ENCODE measurements at regions not wholly inside any gene's neighbourhood (a gene's known extent, or its start where the extent isn't known, plus 50 kb on each side); places are given as distances from the start of the nearest gene placed in this dataset.

DNA sequence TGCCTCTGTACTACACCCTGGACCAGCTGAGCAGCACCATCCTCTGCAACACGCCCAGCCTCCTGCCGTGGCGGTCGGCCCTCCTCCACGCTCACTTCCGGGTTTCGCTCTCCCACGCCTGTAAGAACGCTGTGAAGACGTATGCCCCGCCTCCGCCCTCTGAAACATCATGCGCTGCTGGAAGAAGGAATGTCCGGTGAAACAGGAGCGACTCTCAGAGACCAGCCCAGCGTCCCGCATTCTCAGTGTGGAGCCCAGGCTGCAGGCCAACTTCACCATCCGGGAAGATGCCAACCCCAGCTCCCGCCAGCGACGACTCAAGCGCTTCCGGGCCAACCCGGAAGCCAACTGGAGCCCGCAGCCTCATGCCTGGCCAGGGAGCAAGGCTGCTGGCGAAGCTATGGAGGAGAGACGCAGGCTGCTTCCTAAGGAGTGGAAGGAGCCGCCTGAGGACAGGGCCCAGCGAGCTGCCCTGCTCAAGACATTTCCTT lies 186.1 kb upstream of the SLITRK2 start:
- DNase-seq (ENCODE audit: low spot score) = no peak

DNA sequence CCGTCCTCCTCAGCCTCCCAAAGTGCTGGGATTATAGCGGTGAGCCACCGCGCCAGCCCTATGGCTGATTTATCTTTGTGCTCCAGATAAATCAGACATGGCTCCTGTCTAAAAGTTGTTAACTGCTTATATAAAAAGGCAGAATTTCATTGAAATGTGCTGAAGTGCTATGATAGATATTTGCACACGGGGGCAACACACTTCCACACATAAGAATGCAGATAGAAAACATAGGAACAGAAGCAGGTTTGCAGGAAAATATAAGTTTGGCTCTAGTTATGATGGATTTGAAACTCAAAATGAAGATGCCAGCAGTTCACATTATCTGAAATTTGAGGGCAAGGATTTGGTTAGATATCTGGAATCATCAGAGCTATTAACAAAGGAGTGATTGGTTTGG lies 163.1 kb upstream of the SLITRK2 start:
- no peak for DNase-seq (ENCODE audit: low spot score)

DNA sequence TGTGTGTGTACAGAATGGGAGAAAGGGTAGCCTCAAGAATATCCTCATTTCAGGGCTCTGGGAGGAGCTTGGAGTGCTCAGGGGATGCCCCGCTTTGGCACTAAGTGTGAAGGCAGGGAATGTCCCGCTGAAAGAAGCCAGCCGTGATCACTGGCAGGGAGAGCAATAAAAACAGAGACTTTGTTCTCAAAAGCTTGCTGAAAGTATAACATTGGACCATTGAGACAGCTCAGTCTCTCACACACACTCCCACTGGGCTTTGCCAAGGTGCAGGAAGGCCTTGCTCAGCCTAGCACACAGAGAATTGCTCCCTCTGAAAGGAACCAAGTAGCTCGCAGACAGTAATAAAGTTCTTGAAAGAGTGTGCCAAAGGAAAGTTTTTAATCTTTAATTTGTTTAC lies 143.8 kb upstream of the SLITRK2 start:
- no peak for DNase-seq (ENCODE audit: low spot score)

DNA sequence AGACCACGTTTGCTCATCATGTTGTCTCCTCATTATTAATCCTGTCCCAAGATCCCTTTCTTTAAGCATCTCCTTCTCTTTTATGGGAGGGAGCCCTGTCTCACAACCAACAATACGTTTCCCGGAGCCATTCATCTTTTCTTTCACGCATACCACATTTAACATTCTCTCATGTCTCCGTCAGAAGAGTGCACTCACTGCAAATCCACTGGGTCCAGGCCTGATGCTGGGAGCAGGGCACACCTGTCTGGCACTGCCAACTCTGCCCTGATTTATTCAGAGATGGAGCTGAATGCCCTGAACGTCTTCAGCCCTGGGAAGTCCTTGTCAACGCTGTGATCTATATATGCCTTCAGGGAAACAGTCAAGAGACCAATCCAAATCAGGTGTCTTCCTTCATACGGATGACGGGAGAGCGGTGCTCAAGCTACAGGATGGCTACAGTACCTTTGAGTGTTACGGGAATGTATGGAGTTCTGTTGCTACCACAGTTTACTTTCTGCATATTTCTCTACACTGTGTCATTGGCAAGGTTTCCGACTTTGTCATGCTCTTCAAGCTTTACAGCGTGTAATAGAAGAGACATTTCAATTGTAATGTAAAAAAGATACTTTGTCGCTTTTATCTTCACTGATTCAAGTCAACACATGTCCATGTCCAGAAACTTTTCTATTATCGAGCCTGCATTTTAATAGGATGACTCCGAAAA lies 140.4 kb upstream of the SLITRK2 start:
- no peak for DNase-seq (ENCODE audit: low spot score)

DNA sequence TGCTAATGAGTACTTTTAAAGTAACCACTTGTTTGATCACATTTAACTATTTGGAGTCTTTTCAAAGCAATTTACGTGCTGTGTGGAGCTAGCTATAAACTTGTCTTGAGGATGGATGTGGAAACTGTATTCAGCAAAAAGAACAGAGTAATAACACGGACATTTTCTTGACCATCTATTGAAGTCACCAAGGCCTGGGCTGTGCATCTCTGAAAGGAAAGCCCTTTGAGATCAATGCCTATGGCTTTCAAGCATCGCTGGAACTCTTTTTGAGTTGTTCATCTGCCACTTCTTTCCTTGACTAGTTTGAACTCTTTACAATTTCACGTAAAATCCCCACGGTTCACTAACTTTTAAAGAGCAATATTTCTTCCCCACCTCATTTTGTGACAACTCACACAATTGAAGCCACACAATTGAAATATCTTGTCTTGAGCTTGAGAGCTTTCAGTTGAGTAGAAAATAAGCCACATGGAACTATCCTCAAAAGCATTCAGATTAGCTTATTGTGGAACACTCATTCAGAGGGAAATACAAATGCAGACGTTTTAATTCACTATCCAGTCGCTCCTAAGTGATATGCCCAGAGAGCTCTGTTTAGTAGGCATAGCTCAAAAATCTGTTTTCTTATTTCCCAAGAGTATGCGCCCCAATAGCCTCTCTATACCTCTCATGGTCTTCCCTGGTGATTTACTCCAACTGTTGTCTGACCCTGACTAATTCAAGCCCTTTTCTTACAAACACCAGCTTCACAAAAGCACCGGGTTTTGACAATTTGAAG lies 134.9 kb upstream of the SLITRK2 start:
- no peak for DNase-seq (ENCODE audit: low spot score)

DNA sequence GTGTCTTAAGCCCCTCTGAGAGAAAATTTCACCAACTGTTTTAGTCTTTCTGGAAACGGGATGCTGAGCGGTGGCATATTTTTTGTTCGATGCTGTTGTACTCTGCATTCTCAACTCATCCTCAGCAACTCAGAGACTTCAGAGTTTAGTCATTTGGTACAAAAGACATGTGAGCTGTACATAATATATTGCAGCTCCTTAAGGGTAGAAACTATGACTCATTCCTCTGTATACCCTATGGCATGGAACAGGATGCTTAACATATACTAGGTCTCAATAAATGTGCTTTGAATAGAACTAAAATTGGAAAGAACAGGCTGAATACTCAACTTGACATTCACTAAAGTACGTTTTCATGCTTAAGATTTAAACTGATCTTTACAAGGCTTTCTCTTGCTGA lies 130.5 kb upstream of the SLITRK2 start:
- no peak for DNase-seq (ENCODE audit: low spot score)

DNA sequence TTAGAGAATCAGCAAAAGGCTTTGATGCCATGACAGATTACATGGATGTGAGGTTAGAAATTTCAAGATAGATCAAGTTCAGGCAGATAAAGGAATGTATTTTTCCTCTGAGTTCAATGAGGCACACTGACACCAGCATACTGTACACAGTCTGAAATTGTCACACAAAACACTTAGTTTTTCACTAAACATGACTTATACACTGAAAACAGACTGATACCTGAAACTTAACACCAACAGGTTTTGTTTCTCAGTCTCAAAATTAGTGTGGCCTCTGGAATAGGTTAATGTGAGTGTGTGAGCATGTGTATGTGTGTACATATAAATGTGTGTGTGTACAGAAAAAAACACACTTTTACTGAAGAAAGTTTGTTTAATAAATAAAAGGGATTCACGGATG lies 129.9 kb upstream of the SLITRK2 start:
- DNase-seq (ENCODE audit: low spot score) = no peak

DNA sequence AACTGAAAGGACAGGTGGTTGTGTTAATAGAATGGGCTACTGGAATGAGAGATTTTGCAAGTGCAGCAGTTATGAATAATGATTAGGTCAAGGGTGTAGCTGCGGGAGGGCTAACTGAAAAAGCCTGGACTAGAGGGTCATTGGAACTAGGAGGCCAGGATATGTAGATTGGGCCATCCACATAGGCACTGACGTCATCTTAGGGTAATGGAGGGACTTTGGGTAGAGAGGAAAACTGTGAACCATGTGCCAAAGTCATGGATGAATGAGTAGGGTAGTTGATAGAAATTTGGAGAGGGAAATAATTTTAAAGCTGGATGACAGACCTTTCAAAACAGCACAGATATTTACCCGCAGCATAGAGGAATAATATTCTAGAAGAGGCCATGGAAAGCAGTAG lies 123.6 kb upstream of the SLITRK2 start:
- no peak for DNase-seq (ENCODE audit: low spot score)

DNA sequence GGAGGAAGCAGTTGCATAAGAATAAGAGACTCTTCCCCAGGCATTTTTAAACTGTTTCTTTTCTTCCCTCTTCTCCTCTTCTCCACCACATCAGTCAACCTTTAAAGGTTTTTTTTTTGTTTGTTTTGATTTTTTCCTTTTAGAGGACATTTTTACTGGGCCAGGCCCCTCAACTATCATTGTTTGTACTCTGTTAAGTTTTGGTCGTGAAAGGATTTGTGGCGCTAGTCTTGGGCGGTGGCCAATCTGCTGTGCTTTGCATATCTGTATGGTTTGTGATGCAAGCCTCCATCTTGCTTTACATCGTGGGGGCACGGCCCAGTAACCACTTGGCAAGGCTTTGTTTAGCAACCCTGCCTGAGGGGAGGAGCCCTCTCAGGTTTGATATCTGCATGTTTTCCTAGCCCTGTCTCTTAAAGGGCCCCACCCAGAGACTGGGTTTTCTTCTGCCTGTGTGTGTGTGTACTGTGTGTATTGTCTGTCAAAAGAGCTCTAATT lies 101.9 kb upstream of the SLITRK2 start:
- no peak for DNase-seq (ENCODE audit: low spot score)

DNA sequence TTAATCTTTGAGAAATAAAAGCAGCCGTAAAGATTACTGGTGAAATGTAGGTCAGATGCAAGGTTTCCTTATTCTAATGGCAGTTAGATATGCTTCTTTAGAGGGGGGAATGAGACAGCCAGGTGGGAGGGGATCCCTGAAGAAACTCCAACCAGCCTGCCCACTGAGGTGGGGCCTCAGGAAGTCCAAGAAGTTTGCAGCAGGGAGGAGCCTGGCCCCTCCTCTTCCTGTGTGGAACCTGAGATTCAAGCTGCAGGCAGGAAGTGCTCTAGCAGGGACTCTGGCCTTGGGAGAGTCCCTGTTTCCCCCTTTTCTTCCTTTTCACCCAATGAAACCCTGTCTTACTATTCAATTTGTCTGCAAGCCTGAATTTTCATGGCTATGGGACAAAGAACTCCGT lies 101.4 kb upstream of the SLITRK2 start:
- no peak for DNase-seq (ENCODE audit: low spot score)

DNA sequence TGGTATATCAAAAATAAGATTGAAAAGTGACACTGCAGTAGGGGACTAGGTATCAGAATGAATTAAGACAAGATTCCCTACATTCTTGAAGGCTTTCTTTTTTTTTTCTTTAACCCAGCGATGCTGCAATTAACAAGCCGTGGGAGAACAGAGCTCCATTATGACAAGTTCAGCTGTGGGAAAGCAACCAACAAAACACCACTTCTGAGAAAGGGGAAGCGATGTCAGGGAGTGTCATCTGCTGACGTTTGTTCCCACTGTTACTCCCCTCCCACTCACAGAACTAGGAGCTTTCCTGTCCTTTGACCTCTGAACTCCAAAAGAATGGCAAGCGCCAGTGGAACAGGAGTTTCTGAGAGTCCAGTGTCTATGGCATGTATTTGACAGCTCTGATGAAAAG lies 90.2 kb upstream of the SLITRK2 start:
- no peak for DNase-seq (ENCODE audit: low spot score)

DNA sequence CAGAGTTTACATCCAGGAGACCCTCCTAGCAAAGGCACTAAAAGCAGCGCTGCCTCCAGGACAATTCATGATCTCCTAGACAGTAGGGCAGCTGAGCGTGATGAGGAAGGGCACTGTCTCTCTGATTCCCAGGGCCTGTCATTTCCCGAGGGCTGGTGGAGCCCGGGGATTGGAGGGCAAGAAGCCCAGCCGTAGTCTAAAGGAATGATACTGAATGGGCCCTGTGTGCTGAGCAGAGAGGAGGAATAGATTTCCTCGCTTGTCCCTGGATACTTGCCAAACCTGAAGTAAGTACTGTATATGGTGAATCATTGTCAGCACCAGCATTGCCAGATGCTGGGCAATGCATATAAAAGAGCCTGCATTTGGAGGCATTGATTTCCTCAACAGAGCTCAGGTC lies 88.0 kb upstream of the SLITRK2 start:
- DNase-seq (ENCODE audit: low spot score) = no peak

DNA sequence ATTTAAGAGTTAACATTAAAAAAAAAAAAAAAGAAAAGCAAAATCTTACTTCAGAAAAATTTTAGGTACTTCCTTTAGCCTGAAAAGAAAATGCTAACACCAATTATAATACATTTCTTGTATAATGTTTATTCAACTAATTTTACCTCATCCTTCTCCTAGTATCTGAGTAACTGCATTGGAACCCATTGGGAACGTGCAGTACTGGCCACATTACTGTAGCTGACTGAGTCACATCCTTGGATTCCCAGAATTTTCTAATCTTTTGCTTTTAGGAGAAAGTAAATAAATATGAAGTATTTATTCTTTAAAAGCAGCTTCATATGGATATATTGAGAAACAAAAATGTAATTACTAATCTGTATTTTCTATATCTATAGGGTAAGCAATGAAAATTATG lies 82.6 kb upstream of the SLITRK2 start:
- no peak for DNase-seq (ENCODE audit: low spot score)

DNA sequence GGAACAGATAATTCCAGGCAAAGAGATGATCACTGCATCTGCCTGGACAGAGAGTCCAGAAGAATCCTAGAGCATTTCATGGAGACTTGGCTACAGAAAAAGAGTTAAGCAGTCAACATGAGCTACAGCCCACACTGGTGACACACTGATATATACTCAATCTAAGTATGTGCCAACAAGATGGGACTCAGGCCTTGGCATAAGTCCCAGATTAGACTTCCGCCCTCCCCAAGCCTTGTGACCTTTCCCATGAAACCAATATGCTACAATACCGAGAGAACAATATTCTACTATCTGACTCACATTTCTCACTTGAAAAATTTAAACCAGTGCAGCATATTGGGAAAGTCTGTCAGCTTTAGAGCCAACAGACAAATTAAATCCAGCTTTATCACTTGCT lies 65.7 kb upstream of the SLITRK2 start:
- no peak for DNase-seq (ENCODE audit: low spot score)

All from AG08395 (cell line).